ENCODE measurements at regions not wholly inside any gene's neighbourhood (a gene's known extent, or its start where the extent isn't known, plus 50 kb on each side); places are given as distances from the start of the nearest gene placed in this dataset.
"Not testable (repeated sequence)": the region's sequence is repeated elsewhere in the genome, so short reads cannot be mapped to it uniquely, and the experiment has no call there.

GRCh38 chr11:135009125-135009524 lies 597.1 kb upstream of the B3GAT1 start:
- DNase-seq: no peak

- DNase-seq: no peak
Measured at GRCh38 chr11:135008412-135008811, 596.4 kb upstream of the B3GAT1 start.

GRCh38 chr11:135008001-135008405 lies 596.0 kb upstream of the B3GAT1 start:
- DNase-seq: no peak

GRCh38 chr11:135006800-135007199 lies 594.8 kb upstream of the B3GAT1 start:
- no peak for DNase-seq

- no peak for DNase-seq
Measured at GRCh38 chr11:135004495-135004894, 592.5 kb upstream of the B3GAT1 start.

- no peak for DNase-seq
Measured at GRCh38 chr11:135002236-135002635, 590.2 kb upstream of the B3GAT1 start.

- no peak for DNase-seq
Measured at GRCh38 chr11:135001581-135001980, 589.5 kb upstream of the B3GAT1 start.

- not testable (repeated sequence) for DNase-seq
Measured at GRCh38 chr11:135001065-135001464, 589.0 kb upstream of the B3GAT1 start.

GRCh38 chr11:134999590-134999989 lies 587.5 kb upstream of the B3GAT1 start:
- no peak for DNase-seq

- no peak for DNase-seq
Measured at GRCh38 chr11:134997652-134998320, 585.7 kb upstream of the B3GAT1 start.

GRCh38 chr11:134995741-134996140 lies 583.7 kb upstream of the B3GAT1 start:
- DNase-seq: no peak

GRCh38 chr11:134994431-134994830 lies 582.4 kb upstream of the B3GAT1 start:
- DNase-seq: no peak

- DNase-seq: no peak
Measured at GRCh38 chr11:134993691-134994243, 581.7 kb upstream of the B3GAT1 start.

- no peak for DNase-seq
Measured at GRCh38 chr11:134992981-134993380, 580.9 kb upstream of the B3GAT1 start.

GRCh38 chr11:134988495-134988894 lies 576.5 kb upstream of the B3GAT1 start:
- DNase-seq: no peak

GRCh38 chr11:134987822-134988221 lies 575.8 kb upstream of the B3GAT1 start:
- no peak for DNase-seq

- DNase-seq: no peak
Measured at GRCh38 chr11:134987223-134987768, 575.3 kb upstream of the B3GAT1 start.

- DNase-seq: no peak
Measured at GRCh38 chr11:134984421-134984820, 572.4 kb upstream of the B3GAT1 start.

GRCh38 chr11:134982432-134982831 lies 570.4 kb upstream of the B3GAT1 start:
- DNase-seq: not testable (repeated sequence)

GRCh38 chr11:134981835-134982234 lies 569.8 kb upstream of the B3GAT1 start:
- no peak for DNase-seq

GRCh38 chr11:134980819-134981710 lies 569.0 kb upstream of the B3GAT1 start:
- no peak for DNase-seq

GRCh38 chr11:134979089-134979457 lies 567.0 kb upstream of the B3GAT1 start:
- not testable (repeated sequence) for DNase-seq

GRCh38 chr11:134978388-134979088 lies 566.5 kb upstream of the B3GAT1 start:
- DNase-seq: no peak
